GM18505 (cell line): ENCODE measurements at regions not wholly inside any gene's neighbourhood (a gene's known extent, or its start where the extent isn't known, plus 50 kb on each side); places are given as distances from the start of the nearest gene placed in this dataset.

ENCODE experiments used
- ATAC-seq: cut with Tn5 transposase; IDR thresholded peaks from one replicate; pipeline ENCODE4 v1.9.1; 2021; ENCODE audit not compliant: unreplicated experiment
- POLR2A ChIP-seq: IDR thresholded peaks from 4 replicates; pipeline ENCODE4 v1.6.1; 2011; ENCODE audit warnings: borderline replicate concordance; ENCODE audit not compliant: insufficient read depth, insufficient read length; ENCODE audit errors: extremely low read depth

- ATAC-seq = no peak
- TF ChIP-seq POLR2A = no peak
Measured at GRCh38 chr7:132733860-132734259, 157.6 kb upstream of the PLXNA4 start.

DNA sequence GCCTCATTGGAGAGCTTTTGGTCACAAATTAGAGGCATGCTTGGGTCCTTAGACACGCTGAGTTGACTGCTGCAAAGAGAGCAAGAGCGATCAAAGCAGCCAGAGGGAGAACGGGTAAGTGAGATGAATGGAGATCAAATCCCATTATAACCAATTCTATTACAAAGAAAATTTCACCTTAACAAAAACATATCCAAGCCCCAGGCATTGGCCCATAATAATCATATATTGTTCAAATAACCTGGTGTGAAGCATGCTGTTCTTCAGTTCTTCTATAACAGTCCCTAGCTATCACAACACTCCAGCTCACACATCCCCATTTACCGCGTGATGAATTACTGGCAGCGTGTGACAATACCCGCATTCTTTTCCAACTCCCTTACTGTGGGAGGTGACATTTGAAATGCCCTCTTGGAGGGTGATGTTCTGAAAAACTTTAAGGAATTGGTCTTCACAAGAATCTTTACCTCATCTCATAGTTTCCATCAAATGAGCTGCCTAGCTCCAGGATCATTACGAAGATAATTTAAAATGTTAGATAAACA is 156.1 kb upstream of the PLXNA4 start:
- no peak for ATAC-seq
- no peak for TF ChIP-seq POLR2A

DNA sequence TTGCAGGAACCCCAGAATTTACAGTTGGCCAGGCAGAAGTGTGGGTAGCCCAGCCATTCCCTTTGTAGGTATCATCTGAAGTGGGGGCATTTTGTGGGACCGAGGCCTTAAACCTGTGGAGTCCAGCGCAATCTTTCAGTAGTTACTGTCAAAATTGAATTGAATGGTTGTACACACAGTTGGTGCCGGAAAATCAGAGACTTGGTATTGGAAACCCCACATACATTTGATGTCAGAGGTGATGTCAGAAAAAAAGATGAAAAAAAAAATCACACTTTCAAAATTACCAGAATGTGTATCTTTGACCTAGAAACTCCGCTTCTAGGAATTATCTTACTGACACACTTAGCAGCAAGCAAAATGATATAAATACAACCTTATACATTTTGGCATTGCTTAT is 153.8 kb upstream of the PLXNA4 start:
- ATAC-seq = no peak

DNA sequence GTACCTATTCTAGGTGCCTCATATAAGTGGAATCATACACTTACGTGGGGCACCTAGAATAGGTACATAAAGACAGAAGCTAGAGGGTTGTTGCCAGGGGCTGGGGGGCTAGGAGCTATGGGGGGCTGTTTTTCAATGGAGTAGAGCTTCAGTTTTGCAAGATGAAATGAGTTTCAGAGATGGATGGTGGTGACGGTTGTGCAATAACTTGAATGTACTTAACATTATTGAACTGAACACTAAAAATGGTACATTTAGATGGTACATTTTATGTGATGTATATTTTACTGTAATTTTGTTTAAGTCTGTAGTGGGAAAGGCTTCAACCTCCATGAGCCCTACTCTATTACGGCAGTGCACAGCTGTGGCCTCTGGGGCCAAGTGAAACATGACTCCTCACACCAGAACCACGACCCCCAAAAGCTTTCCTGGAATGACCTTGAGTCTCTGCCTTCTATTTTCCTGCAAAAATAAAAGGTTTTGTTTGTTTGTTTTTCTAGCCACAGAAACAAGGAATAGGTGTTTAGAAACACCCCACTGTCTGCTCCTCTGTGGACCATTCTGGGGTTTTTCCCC is 147.3 kb upstream of the PLXNA4 start:
- TF ChIP-seq POLR2A = no peak
- no peak for ATAC-seq

More for the DNA sequence above, 153.8 kb upstream of the PLXNA4 start:
- no peak for TF ChIP-seq POLR2A

DNA sequence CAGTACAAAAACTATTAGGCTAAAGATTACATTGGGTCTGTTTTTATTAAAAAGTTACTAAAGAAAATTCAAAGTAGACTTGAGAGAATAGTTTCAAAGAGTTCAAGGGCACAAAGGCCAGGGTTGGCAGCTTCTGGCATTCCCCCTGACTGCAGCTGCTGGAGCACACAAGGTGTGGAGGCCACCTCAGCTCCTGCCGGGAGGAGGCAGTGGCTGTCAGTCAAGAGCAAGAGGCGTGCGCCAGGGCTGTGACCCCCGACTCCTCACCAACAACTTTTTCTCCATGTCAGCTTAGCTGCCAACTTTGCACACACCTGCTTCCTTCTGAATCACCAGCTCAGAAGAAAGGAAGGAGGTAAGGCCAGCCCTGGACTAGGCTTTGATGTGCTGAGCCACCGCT is 144.6 kb upstream of the PLXNA4 start:
- no peak for TF ChIP-seq POLR2A
- ATAC-seq = no peak

DNA sequence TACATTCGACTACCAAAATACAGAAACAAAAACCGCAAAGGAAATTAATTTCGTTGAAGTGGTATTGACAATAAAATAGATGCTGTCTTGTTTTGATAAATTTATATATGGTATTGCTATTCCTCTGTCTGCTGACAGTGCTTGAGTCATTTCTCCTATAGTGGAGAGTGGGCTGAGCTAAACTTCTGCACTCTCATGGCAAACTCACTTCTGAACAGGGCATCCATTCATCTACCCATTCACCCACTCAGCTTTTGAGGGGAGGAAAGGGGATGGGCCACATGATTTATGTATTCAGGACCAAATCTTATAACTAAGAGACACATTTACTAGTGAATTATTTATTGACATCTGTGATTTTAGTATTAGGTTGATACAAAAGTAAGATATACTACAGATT is 137.6 kb upstream of the PLXNA4 start:
- no peak for TF ChIP-seq POLR2A
- ATAC-seq = no peak

- TF ChIP-seq POLR2A = no peak
- no peak for ATAC-seq
Measured at GRCh38 chr7:132709971-132710567, 133.8 kb upstream of the PLXNA4 start.

GRCh38 chr7:132708470-132708869 is 132.2 kb upstream of the PLXNA4 start:
- TF ChIP-seq POLR2A = no peak
- ATAC-seq = no peak

DNA sequence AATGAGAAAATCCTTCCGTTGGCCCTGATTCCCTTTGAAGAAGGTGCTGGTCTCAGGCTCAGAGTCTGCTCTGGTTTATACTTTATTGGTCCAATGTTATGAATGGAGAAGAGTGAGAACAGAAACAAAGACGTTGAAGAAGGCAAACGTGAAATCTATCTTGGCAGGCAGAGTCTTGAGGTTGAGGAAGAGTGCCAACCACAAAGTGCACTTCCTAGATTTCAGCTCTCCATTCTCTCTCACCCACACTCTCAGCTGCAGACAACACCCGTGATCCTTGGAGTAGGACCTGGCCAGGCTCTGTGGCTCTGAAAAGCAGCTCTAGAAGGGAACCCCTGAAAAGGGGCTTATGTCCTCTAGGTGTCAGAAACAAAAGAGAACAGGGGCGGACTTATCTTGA is 128.9 kb upstream of the PLXNA4 start:
- TF ChIP-seq POLR2A = no peak
- no peak for ATAC-seq

GRCh38 chr7:132703742-132704141 is 127.5 kb upstream of the PLXNA4 start:
- ATAC-seq = no peak
- TF ChIP-seq POLR2A = no peak

DNA sequence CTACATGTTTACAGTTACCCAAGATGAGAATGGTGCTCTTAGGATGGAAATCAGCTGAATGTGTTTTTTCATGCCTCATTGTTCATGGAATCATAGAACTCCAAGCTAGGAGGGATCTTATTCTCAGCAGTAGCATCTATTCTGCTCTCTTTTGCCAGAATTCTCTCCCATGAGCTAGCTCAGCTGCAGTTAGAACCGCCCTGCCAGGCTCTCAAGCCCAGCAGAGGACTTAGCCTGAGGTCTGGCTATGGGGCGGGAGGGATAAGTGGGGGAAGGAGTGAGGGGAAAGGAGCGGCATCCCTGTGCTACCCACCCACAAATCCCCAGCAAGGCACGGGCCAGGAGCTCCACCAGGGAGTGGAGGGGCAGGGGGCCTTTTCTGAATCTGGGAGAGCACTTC is 120.7 kb upstream of the PLXNA4 start:
- no peak for ATAC-seq
- TF ChIP-seq POLR2A = no peak

- no peak for TF ChIP-seq POLR2A
- ATAC-seq = no peak
Measured at GRCh38 chr7:132696332-132696731, 120.1 kb upstream of the PLXNA4 start.

GRCh38 chr7:132691201-132691600 is 114.9 kb upstream of the PLXNA4 start:
- no peak for ATAC-seq
- no peak for TF ChIP-seq POLR2A

DNA sequence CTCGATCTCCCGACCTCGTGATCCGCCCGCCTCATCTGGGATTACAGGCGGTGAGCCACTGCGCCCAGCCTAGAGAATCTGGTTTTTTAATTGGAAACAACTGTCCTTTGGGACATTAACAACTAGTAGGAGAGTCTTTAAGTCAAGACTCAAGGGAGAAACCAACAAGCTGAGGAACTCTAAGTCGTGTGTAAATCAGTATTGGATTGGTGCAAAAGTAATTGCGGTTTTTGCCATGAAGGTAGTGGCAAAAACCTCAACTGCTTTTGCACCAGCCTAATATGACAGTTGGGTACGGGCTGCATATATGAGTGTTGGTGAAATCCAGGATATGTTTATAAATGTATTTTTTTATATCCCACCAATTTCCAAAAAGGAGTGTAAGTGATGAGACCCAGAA is 113.9 kb upstream of the PLXNA4 start:
- TF ChIP-seq POLR2A = no peak
- no peak for ATAC-seq

- ATAC-seq = no peak
- TF ChIP-seq POLR2A = no peak
Measured at GRCh38 chr7:132687981-132688383, 111.7 kb upstream of the PLXNA4 start.

GRCh38 chr7:132687016-132687415 is 110.7 kb upstream of the PLXNA4 start:
- TF ChIP-seq POLR2A = no peak
- ATAC-seq = no peak

GRCh38 chr7:132685277-132685676 is 109.0 kb upstream of the PLXNA4 start:
- ATAC-seq = no peak
- no peak for TF ChIP-seq POLR2A
